Fibroblast of pulmonary artery (primary cell): ENCODE measurements at regions not wholly inside any gene's neighbourhood (a gene's known extent, or its start where the extent isn't known, plus 50 kb on each side); places are given as distances from the start of the nearest gene placed in this dataset.
"Not testable (repeated sequence)": the region's sequence is repeated elsewhere in the genome, so short reads cannot be mapped to it uniquely, and the experiment has no call there.

Experiments used
- DNase-seq: peaks from one replicate; pipeline ENCODE4 v3.0.0-alpha.2; 2010; ENCODE audit warnings: low read depth
- H3K4me3 ChIP-seq: replicated peaks from 2 replicates; pipeline ENCODE4 v1.5.1; 2011; ENCODE audit warnings: low read depth, mild to moderate bottlenecking, control low read depth, low read length, moderate library complexity
- CTCF ChIP-seq: IDR thresholded peaks from 2 replicates; pipeline ENCODE4 v1.5.1; 2011; ENCODE audit warnings: mild to moderate bottlenecking, control low read depth, low read length, inconsistent platforms; ENCODE audit errors: missing control alignments

- DNase-seq = no peak
- TF ChIP-seq CTCF = no peak
- H3K4me3 ChIP-seq = no peak overlapping the region
These were observed 144.8 kb downstream of the CAPZA3 start for GRCh38 chr12:18882690-18883089.

- no peak for TF ChIP-seq CTCF
These were observed 149.0 kb downstream of the CAPZA3 start for GRCh38 chr12:18886962-18887361.

GRCh38 chr12:18887368-18887767 is 149.4 kb downstream of the CAPZA3 start:
- TF ChIP-seq CTCF = no peak
- no peak overlapping the region for H3K4me3 ChIP-seq
- no peak for DNase-seq

More at GRCh38 chr12:18886962-18887361, 149.0 kb downstream of the CAPZA3 start:
- no peak overlapping the region for H3K4me3 ChIP-seq
- peak; percentile 5 for DNase-seq

- no peak for DNase-seq
These were observed 150.1 kb downstream of the CAPZA3 start for GRCh38 chr12:18888047-18888446.

GRCh38 chr12:18890621-18891020 is 152.7 kb downstream of the CAPZA3 start:
- DNase-seq, H3K4me3 ChIP-seq: not testable (repeated sequence)

More at GRCh38 chr12:18888047-18888446, 150.1 kb downstream of the CAPZA3 start:
- H3K4me3 ChIP-seq = no peak overlapping the region
- TF ChIP-seq CTCF = no peak

- H3K4me3 ChIP-seq = no peak overlapping the region
- TF ChIP-seq CTCF = no peak
- DNase-seq = no peak
These were observed 157.6 kb downstream of the CAPZA3 start for GRCh38 chr12:18895540-18895939.

- no peak overlapping the region for H3K4me3 ChIP-seq
- TF ChIP-seq CTCF = no peak
- no peak for DNase-seq
These were observed 158.0 kb downstream of the CAPZA3 start for GRCh38 chr12:18895946-18896345.
